NOMO-1 treated with dmso at 0.1 percent for 144 hours (cell line): ENCODE measurements at regions not wholly inside any gene's neighbourhood (a gene's known extent, or its start where the extent isn't known, plus 50 kb on each side); places are given as distances from the start of the nearest gene placed in this dataset.
"Not testable (repeated sequence)": the region's sequence is repeated elsewhere in the genome, so short reads cannot be mapped to it uniquely, and the experiment has no call there.

Experiments
- DNase-seq: peaks from one replicate; lab custom pipeline; 2025; ENCODE audit not compliant: unreplicated experiment; lab: John Stamatoyannopoulos, UW

DNA sequence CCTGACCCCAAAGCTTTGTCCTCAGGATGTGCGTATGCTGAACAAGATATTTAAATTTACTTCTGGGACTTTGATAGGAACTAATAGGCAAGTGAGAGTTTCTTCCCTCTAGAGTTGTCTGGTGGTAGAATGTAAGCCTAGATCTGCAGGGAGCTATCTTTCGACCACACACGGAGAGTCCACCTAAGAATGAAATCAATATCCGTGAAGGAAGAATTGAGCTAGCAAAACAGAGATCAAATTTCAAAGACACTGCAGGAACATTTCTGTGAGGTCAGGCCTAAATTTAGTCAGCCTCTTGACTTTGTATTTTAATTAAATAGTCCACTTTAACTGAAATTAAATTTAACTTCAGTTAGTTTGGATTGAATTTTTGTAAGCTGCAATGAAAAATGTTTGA is 871.3 kb downstream of the RAB28 start:
- no peak for DNase-seq

DNA sequence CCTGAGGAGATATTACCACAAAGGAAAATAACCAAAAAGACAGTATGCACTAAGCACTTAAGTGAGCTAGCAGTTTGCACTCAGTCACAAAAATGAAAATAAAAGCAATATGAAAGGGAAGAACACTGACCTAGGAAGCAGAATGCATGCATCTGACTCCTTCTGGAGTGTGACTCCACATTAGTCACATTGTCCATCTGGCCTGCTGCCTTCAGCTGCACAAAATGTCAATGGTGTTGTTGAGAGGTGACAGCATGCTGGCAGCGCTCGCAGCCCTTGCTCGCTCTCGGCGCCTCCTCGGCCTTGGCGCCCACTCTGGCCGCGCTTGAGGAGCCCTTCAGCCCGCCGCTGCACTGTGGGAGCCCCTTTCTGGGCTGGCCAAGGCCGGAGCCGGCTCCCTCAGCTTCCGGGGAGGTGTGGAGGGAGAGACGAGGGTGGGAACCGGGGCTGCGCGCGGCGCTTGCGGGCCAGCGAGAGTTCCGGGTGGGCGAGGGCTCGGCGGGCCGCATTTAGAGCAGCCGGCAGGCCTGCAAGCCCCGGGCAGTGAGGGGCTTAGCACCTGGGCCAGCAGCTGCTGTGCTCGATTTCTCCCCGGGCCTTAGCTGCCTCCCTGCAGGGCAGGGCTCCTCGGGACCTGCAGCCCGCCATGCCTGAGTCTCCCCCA is 874.8 kb downstream of the RAB28 start:
- DNase-seq, result not testable (repeated sequence)

DNA sequence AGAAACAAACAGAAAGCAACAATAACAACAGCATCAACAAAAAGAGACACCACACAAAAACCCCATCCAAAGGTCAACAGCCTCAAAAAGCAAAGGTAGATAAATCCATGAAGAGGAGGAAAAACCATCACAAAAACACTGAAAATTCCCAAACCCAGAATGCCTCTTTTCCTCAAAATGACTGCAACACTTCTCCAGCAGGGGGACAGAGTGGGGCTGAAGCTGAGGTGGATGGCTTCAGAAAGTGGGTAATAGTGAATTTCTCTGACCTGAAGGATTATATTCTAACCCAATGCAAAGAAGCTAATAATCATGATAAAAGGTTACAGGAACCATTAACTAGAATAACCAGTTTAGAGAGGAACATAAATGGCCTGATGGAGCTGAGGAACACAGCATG is 888.2 kb downstream of the RAB28 start:
- no peak for DNase-seq

DNA sequence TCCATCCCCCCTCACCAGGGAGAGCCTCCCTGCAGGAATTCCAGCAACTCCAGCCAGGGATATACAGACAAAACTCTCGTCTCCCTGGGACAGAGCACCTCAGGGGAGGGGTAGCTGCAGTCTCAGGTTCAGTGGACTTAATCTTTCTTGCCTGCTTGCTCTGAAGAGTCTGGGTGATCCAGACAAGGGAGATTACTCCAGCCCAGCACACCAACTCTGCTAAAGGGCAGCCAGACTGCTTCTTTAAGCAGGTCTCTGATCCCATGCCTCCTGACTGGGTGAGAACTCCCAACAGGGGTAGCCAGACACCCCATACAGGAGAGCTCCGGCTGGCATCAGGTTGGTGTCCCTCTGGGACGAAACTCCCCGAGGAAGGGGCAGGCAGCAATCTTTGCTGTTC is 888.7 kb downstream of the RAB28 start:
- DNase-seq, result no peak

DNA sequence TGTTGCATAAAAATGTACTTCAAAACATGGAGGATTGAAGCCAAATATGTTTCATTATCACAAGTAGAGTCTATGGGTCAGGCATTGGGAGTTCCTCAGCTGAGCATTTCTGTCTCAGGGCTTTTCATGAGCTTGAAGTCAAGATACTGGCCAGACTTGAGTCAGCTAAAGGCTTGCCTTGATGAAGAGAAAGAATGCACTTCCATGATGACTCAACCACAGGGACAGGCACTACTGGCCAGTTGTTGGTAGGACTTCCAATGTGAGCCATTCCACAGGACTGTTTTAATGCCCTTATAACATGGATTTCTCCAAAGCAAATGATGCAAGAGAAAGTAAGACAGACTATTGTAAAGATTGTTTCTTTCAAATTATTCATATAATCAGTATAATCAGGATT is 895.6 kb downstream of the RAB28 start:
- no peak for DNase-seq

DNA sequence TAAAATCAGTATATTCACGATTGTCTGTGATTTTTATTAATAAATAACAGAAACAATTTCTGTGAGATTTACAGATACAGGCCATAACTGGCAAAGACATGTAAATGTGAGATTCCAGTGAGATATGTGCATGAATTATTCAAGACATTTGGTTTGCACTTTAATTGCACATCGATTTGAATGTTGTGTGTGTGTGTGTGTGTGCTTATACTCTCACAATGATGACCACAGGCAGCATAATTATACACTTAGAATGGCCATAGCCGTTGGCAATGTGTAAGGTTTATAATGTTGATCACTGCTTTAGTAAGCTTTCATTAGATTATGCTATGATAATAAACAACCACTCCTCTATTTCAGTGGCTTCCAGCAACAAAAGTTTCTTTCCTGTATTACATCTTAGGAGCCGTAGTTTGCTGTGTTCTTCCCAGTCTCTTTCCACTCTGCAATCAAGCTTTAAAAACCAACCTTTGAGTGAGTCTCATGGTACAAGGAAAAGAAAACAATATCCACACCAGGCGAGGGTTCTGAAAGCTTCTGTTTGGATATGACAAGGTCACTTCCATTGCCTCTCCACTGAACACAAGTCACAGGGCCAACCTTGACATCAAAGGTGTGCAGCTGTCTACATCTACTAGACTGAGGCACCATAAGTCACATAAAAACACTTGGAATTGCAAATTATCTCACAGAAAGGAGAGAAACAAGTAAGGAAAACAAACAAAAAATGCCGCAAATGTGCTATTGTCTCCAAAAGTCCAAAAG is 897.7 kb downstream of the RAB28 start:
- DNase-seq, result no peak

DNA sequence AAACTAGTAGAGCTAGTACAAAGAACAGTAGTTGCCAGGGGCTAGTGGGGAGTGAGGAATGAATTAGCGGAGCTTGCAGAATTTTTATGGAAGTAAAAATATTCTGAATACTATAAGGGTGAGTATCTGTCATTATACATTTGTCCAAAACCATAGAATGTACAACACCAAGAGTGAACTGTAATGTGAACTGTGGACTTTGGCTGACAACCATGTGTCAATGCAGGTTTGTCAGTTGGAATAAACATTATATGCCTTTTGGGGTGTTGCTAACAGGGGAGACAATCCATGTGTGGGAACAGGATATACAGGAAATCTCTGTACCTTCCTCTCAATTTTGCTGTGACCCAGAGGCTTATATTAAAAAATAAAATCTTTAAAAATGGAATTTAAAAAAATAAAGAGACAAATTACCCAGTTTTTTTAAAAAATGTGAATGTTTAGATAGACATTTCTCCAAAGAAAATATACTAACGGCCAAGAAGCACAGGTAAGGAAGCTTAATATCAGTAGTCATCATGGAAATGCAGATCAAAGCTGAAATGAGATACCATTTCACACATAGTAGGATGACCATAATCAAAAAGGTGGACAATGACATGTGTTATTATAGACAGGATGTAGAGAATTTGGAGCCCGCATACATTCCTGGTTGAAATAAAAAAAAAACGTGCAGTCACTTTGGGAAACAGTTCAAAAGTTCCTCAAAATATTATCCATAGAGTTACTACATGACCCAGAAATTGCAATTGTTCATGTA is 899.8 kb downstream of the RAB28 start:
- DNase-seq, result no peak

DNA sequence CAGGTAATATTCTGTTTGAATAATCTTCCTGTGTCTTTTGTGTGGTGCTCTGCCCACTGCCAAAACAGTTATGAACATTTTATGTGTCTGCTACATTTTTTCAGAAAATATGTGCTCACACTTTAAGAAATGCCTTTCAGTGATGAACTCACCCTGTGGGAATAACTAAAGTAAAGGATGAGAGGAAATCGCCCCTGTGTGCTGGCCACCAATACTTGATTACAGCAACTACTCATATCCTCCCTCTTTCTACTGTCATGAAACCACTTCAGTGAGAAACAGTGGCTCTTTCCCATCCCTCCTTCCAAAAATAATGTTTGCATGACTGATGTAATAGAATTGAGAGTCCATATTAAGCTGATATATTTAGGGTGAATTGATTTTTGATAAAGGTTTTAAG is 900.9 kb downstream of the RAB28 start:
- DNase-seq, result no peak

DNA sequence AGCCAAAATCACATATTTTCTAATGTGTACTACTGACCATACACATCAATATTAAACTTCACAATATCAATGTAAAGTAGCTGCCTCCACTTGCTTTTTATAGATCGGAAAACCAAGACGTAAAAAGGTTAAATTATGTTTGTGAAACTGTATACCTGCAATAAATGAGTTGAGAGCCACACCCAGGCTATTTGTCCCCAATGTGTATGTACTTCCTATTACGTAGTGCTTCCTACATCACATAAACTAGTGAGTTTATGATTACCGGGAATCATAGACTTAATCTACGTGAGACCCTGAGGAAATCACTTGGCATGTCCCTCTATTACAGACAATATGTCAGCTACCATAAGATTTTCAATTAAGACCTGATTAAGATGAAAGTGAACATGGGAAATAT is 903.4 kb downstream of the RAB28 start:
- no peak for DNase-seq

DNA sequence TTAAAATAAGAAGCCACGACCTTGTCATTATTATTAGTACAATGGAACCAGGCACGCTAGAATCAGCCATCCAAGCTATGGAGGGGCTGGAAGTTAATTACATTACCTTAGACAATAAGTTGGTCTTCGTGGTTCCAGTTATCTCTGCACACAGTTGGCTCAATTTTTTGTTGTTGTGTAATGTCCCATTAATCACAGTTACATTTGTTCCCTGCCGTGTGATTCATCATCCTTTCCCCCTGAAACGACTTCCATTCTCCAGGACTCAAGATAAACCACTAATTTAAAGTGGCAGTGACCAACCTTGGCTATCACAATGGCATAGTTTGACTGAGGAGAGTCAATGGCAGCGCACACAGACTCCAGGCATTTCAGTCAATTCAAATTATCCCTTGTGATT is 905.0 kb downstream of the RAB28 start:
- DNase-seq, result no peak

DNA sequence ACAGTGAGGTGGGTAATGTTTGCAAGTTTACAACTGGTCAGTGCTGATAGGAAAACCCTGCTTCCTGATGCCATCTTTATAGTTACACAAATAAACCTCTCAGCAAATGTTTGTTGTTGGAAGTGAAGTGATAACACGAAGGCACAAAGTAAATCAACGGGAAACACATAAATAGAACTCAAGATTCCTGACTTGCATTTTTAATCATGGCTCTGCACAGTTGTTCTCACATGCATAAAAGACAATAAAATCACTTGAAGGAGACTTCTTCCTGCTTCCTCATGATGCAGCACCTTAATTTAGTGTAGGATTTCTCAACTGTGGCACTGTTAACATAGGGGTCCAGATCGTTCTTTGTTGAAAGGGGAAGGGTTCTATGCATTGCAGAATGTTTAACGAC is 907.7 kb downstream of the RAB28 start:
- DNase-seq, result no peak

DNA sequence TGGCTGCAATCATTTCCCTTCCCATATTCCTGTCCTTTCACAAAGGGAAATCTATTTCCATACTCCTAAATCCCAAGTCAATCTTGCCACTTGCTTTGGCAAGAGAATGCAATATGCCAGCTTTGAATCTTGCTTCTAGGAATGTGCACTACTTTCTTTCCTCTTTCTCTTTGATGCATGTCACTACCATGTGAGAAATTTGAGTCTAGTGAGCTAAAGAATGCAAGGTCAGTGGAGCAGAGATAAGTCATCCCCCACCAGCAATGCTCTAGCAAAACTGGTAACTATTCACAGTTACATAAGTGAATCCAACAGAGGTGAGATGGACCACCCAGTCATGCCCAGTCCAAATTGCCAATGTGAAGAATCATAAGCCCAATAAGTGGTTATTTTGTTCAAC is 910.4 kb downstream of the RAB28 start:
- no peak for DNase-seq

DNA sequence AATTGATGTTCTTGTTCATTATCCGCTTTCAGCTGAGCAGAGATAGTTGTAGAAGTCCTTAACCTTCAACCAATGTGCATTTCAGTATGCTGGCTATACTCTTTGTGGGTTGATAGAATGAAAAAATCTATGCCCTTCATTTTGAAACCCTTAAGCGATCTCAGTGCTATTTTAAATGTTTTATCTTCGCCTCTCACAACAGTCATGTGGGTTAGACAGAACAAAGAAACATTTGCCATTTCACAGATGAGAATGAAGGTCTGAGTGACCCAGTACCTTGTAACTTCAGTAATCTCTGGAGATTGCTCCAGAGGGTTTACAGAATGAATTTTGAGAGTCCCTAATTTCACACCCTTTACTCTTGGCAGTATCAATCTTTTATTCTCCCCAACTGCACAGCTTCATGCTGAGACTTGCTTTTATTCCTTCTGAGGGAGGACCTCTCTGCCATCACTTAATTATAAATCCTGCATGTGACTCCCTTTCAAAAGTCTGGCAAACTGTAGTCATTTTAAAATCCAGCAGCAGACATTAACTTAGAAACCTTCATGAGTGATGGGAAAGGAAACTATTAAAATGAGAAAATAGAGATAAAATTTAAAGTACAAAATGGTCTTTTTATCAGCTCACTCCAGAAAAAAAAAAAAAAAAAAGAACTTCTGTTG is 921.5 kb downstream of the RAB28 start:
- DNase-seq, result no peak

DNA sequence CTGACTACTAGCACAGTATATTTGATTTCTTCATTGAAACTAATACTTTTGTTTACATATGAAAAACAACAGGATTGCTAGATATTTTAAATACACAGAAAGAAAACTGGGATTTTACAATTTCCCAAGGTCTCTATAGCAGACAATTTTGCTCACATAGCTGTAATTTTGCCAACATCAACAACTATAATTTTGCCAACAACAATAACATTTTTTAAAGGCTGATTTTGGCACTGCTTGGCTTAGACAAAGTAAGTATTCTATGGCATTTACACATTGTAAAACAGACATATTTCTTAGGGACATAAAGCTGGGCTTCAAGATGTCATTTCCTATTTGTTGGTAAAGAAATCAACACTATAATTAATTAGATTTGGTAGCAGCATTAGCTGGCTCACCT is 922.1 kb downstream of the RAB28 start:
- no peak for DNase-seq

DNA sequence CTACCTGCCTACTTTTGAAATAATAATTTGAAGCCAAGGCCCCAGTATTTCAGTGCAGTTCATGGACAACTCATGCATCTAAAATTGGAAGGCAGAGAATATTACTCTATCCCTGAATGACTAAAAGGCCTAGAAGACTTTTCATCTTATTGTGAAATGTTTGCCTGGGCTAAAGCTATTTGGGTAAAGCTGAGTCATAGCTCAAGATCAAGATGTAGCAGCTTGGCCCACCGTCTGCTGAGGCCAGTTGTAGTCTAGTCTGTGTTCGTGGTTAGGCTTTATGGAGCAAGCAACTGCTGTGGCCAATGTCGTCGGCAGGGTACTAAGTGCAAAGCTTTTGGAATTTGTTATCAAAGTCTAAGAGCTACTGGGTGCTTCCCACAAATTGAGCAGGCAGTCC is 929.1 kb downstream of the RAB28 start:
- no peak for DNase-seq

DNA sequence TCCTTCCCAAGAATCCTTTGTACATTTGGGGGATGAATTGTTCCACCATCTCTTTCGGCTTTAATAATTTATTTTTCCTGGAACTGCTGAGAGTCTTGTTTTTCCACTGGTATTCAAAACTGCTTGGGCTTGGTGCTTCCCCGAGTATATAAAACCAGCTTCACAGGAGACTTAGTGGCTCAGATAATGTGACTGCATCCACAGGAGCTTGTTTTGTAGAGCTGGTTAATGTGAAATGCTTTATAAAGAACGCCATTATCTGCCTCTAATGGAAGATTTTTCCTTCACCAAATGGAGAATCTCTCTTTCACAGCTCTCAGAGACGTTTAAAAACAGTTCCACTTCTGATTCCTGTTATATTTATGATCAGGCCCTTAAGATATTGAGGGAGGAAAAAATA is 935.5 kb downstream of the RAB28 start:
- no peak for DNase-seq

DNA sequence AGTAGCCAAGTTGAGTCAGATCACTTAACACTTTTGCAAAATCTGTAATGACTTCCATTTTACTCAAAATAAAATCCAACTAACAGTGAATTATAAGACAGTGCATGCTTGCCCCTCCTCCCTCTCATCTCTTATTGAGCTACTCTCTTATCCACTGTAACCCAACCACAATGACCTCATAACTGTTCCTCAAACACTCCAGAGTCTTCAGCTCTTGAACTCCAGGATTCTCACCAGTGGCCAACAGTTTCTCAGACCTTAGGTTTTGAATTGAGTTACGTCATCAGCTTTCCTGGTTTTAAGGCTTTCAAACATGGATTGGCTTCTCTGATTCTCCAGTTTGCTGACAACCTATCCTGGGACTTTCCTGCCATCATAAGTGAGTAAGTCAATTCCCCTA is 938.3 kb downstream of the RAB28 start:
- no peak for DNase-seq

DNA sequence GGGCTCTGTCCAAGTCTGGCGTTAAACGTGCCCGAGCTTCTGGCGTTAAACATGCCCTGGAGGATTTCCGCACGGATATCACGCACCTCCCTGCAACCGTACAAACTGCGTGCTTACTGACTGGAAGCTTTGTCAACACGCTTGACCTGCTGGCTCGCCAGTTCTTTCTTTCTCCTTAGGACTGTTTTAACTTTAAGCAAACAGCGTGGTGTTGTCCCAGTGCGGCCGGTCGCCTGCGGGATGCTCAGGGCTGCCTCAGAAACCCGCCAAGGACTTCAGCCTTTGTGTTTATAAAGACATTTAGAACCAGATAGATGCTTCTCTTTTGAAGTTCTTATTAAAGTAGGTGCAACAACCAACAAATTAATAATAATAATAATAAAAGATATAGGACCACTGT is 946.0 kb downstream of the RAB28 start:
- DNase-seq, result no peak

DNA sequence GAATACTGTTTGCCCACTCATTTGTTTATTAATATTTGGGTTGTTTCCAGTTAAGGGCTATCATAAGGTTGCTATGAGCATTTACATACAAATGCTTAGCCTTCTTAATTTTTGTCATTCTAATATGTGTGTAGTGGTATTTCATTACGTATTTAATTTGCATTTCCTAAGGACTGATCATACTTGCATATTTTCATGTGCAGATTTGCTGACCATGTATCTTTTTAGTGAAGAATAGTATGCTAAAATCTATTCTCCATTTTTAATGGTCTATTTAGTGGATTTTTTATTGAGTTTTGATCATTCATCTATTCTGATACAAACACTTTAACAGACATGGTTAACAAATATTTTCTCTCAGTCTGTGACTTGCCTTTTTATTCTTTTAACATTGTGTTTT is 949.5 kb downstream of the RAB28 start:
- no peak for DNase-seq

DNA sequence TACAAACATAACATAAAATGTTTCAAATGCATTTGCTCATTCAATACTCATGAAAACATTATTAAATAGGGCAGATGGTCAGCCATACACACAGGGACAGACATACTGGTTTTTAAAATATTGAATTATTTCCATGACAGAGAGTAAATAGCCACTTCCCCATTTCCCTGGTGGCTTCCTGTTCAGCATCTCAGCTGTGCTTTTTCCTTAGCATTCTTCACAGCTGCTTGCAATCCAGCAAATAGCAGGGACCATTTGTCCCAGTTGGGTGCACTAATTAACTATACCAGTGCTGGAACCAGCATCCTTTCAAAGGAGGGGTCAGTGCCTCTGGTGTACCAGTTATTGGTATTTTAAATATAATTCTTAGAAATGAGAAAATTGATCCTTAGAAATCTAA is 964.7 kb downstream of the RAB28 start:
- DNase-seq, result no peak

DNA sequence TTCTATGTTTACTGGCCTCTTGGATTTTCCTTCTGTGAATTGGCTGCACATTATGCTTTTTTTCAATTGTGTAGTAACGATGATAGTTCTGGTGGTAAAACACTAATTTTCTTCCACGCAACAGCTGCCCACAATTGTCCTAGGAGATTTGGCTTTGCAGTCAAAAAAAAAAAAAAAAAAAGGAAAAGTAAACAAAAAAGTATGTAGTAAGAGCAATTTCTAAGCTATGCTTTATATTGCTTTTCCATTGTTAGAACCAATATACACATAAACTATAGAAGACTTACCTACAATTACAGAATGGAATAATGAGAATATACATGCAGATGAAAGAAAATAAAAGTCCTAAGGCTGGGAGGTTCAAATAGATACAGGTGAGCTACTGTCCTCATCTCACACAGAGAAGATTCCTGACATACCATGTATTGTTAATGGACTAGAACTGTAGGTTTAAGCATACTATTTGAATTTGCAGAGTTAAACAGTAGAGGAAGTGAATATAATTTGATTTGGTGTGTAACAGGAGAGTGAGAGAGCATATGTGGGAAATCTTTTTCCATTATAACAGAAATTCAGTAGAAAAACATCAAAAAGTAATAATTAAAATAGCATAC is 976.2 kb downstream of the RAB28 start:
- no peak for DNase-seq
